H1 (cell line): ENCODE measurements at regions not wholly inside any gene's neighbourhood (a gene's known extent, or its start where the extent isn't known, plus 50 kb on each side); places are given as distances from the start of the nearest gene placed in this dataset.

Experiments used
- CTCF ChIA-PET: fragments of 300-600 bp; sonication (Branson Sonifier 250); formaldehyde crosslinking; loops from one replicate; lab custom pipeline; 2021; ENCODE audit not compliant: partially characterized antibody; lab: Charles Lee
- POLR2A ChIA-PET: fragments of 300-600 bp; sonication (Branson Sonifier 250); formaldehyde crosslinking; loops from one replicate; lab custom pipeline; 2021; ENCODE audit warnings: inconsistent platforms; ENCODE audit not compliant: partially characterized antibody; lab: Charles Lee
- DNase-seq, 2 experiments: peaks; one replicate each; pipeline versions ENCODE4 v3.0.0 to v3.0.0-alpha.2; 2010 to 2022; ENCODE audit warnings: low spot score in 2 of 2, low read depth in 1 of 2, mixed read lengths in 1 of 2
- FAIRE-seq: peaks from 2 replicates; lab custom pipeline; 2011; peaks lifted over from hg19 to GRCh38; lab: Jason Lieb, UNC
- H2AFZ ChIP-seq: 2 replicates; pipeline ENCODE4 v1.8.1; 2012; ENCODE audit warnings: low read length, inconsistent platforms
- H2AK5ac ChIP-seq: 2 replicates; pipeline ENCODE4 v1.6.1; 2013; ENCODE audit warnings: low read depth, low read length
- H2BK120ac ChIP-seq: replicated peaks from 2 replicates; pipeline ENCODE3; 2013; ENCODE audit warnings: low read depth, low read length, inconsistent platforms
- H2BK12ac ChIP-seq: 2 replicates; pipeline ENCODE4 v1.6.1; 2013; ENCODE audit warnings: low read depth, low read length
- H2BK15ac ChIP-seq: 2 replicates; pipeline ENCODE4 v1.6.1; 2013; ENCODE audit warnings: low read length
- H2BK20ac ChIP-seq: 2 replicates; pipeline ENCODE4 v1.6.1; 2013; ENCODE audit warnings: low read length
- H2BK5ac ChIP-seq: 2 replicates; pipeline ENCODE4 v1.6.1; 2013; ENCODE audit warnings: low read depth, low read length
- H3K14ac ChIP-seq: 2 replicates; pipeline ENCODE4 v1.6.1; 2013; ENCODE audit warnings: inconsistent platforms; ENCODE audit not compliant: insufficient read length
- H3K18ac ChIP-seq: 2 replicates; pipeline ENCODE4 v1.6.1; 2013; ENCODE audit warnings: low read length; ENCODE audit errors: extremely low read depth
- H3K23ac ChIP-seq: 2 replicates; pipeline ENCODE4 v1.6.1; 2013; ENCODE audit warnings: inconsistent platforms; ENCODE audit not compliant: insufficient read length
- H3K23me2 ChIP-seq: 2 replicates; pipeline ENCODE4 v1.6.1; 2013; ENCODE audit warnings: low read depth, low read length
- H3K27ac ChIP-seq: 2 replicates; pipeline ENCODE4 v1.6.1; 2011; ENCODE audit warnings: low read depth, low read length, inconsistent platforms
- H3K27me3 ChIP-seq, 4 experiments: replicated peaks in 1 of 4; 1 replicate in 1 of 4; 2 replicates in 3 of 4; pipeline versions ENCODE4 v1.6.1 to v1.8.1; 2011 to 2013; ENCODE audit warnings: low read length in 3 of 4, mild to moderate bottlenecking in 3 of 4, inconsistent platforms in 2 of 4, mixed read lengths in 2 of 4, moderate library complexity in 1 of 4; ENCODE audit not compliant: control insufficient read depth in 3 of 4, insufficient read depth in 3 of 4; ENCODE audit errors: extremely low read depth in 1 of 4
- H3K36me3 ChIP-seq, 4 experiments: 2 replicates each; pipeline versions ENCODE4 v1.6.1 to v1.8.1; 2011 to 2013; ENCODE audit warnings: mild to moderate bottlenecking in 4 of 4, low read length in 3 of 4, moderate library complexity in 2 of 4, control low read depth in 1 of 4, inconsistent platforms in 1 of 4; ENCODE audit not compliant: insufficient read depth in 4 of 4, control insufficient read depth in 2 of 4
- H3K4ac ChIP-seq: replicated peaks from 2 replicates; pipeline ENCODE3; 2013; ENCODE audit warnings: low read length, low read depth, mixed read lengths, inconsistent platforms; ENCODE audit not compliant: insufficient read length
- H3K4me1 ChIP-seq, 4 experiments: replicated peaks in 1 of 4; 1 replicate in 1 of 4; 2 replicates in 3 of 4; pipeline versions ENCODE4 v1.6.1 to v1.8.1; 2011 to 2013; ENCODE audit warnings: low read length in 3 of 4, inconsistent platforms in 2 of 4, mixed read lengths in 1 of 4; ENCODE audit not compliant: insufficient read depth in 4 of 4, control insufficient read depth in 3 of 4
- H3K4me2 ChIP-seq, 2 experiments: 2 replicates each; pipeline versions ENCODE4 v1.6.1 to v1.8.1; 2011 to 2013; ENCODE audit warnings: low read depth in 2 of 2, low read length in 2 of 2, control low read depth in 1 of 2, inconsistent platforms in 1 of 2, mild to moderate bottlenecking in 1 of 2; ENCODE audit not compliant: insufficient read depth in 1 of 2
- H3K4me3 ChIP-seq, 4 experiments: fragments of 200-600, 300-600 bp in 1 of 4; sonication (generic), shearing (Covaris generic), sonication (Bioruptor Twin) in 1 of 4; 2 replicates each; pipeline versions ENCODE4 v1.5.1 to v1.8.1; 2011 to 2016; ENCODE audit warnings: low read length in 4 of 4, low read depth in 3 of 4, control low read depth in 2 of 4, inconsistent platforms in 2 of 4, mild to moderate bottlenecking in 2 of 4, mixed read lengths in 1 of 4, moderate library complexity in 1 of 4; ENCODE audit not compliant: insufficient read depth in 2 of 4; ENCODE audit errors: extremely low read depth in 1 of 4
- H3K56ac ChIP-seq: replicated peaks from 2 replicates; pipeline ENCODE3; 2013; ENCODE audit warnings: low read depth, mild to moderate bottlenecking, mixed read lengths, low read length, inconsistent platforms; ENCODE audit not compliant: insufficient read length
- H3K79me1 ChIP-seq: 2 replicates; pipeline ENCODE4 v1.6.1; 2013; ENCODE audit warnings: low read depth, low read length, control low read depth
- H3K79me2 ChIP-seq, 2 experiments: 2 replicates each; pipeline versions ENCODE4 v1.6.1 to v1.8.1; 2012 to 2013; ENCODE audit warnings: low read length in 2 of 2, mild to moderate bottlenecking in 2 of 2, inconsistent platforms in 1 of 2; ENCODE audit not compliant: insufficient read depth in 2 of 2, control insufficient read depth in 1 of 2
- H3K9ac ChIP-seq, 4 experiments: replicated peaks in 1 of 4; 1 replicate in 1 of 4; 2 replicates in 3 of 4; pipeline versions ENCODE4 v1.6.1 to v1.8.1; 2011 to 2013; ENCODE audit warnings: low read depth in 3 of 4, low read length in 3 of 4, control low read depth in 2 of 4, mild to moderate bottlenecking in 2 of 4, moderate library complexity in 2 of 4, inconsistent platforms in 1 of 4; ENCODE audit errors: extremely low read depth in 1 of 4
- H3K9me3 ChIP-seq, 2 experiments: 2 replicates each; pipeline versions ENCODE4 v1.6.1 to v1.8.1; 2012 to 2013; ENCODE audit warnings: mild to moderate bottlenecking in 2 of 2, moderate library complexity in 2 of 2, control low read depth in 1 of 2, inconsistent platforms in 1 of 2, low read depth in 1 of 2, low read length in 1 of 2, mixed read lengths in 1 of 2; ENCODE audit not compliant: insufficient read depth in 2 of 2
- H4K20me1 ChIP-seq, 2 experiments: replicated peaks in 1 of 2; 2 replicates each; pipeline versions ENCODE3 to v1.8.1; 2011 to 2013; ENCODE audit warnings: inconsistent platforms in 2 of 2, low read length in 2 of 2, mild to moderate bottlenecking in 1 of 2; ENCODE audit not compliant: insufficient read depth in 2 of 2, control insufficient read depth in 1 of 2
- H4K5ac ChIP-seq: 2 replicates; pipeline ENCODE4 v1.6.1; 2013; ENCODE audit warnings: low read length, low read depth, mixed read lengths, inconsistent platforms; ENCODE audit not compliant: insufficient read length
- H4K8ac ChIP-seq: 2 replicates; pipeline ENCODE4 v1.8.0; 2013; ENCODE audit warnings: mild to moderate bottlenecking, moderate library complexity, low read length, inconsistent platforms; ENCODE audit not compliant: insufficient read depth; ENCODE audit errors: extremely low read depth
- H4K91ac ChIP-seq: replicated peaks from 2 replicates; pipeline ENCODE3; 2013; ENCODE audit warnings: low read length, mixed read lengths, inconsistent platforms; ENCODE audit not compliant: insufficient read length
- ATF2 ChIP-seq: IDR thresholded peaks from 2 replicates; pipeline ENCODE4 v1.6.1; 2012; ENCODE audit warnings: low read length, inconsistent platforms
- ATF3 ChIP-seq: IDR thresholded peaks from 2 replicates; pipeline ENCODE4 v1.6.1; 2011; ENCODE audit warnings: low read depth, mild to moderate bottlenecking, low read length; ENCODE audit not compliant: insufficient read depth
- CBX5 ChIP-seq: fragments of 300-800, 300-1000 bp; sonication (generic); IDR thresholded peaks from 2 replicates; pipeline ENCODE4 v1.7.1; 2016; ENCODE audit warnings: antibody characterized with exemption, low read length, low read depth
- EGR1 ChIP-seq: IDR thresholded peaks from 2 replicates; pipeline ENCODE4 v1.6.1; 2011; ENCODE audit warnings: low read depth, low read length, borderline replicate concordance
- FOSL1 ChIP-seq: IDR thresholded peaks from 2 replicates; pipeline ENCODE4 v1.6.1; 2011; ENCODE audit warnings: mild to moderate bottlenecking, low read depth, low read length, moderate library complexity; ENCODE audit not compliant: insufficient read depth
- HDAC6 ChIP-seq: IDR thresholded peaks from one replicate; pipeline ENCODE4 v1.7.1; 2012; ENCODE audit warnings: low read depth, mild to moderate bottlenecking, inconsistent platforms, low read length, moderate library complexity
- MAX ChIP-seq: IDR thresholded peaks from 2 replicates; pipeline ENCODE4 v1.6.1; 2012; ENCODE audit warnings: inconsistent platforms
- PHF8 ChIP-seq: fragments of 200-600 bp; sonication (generic); conservative IDR thresholded peaks from 2 replicates; pipeline ENCODE4 v1.7.1; 2012; ENCODE audit warnings: low read depth, mild to moderate bottlenecking, inconsistent platforms, low read length, moderate library complexity
- SIX5 ChIP-seq: IDR thresholded peaks from 2 replicates; pipeline ENCODE4 v1.6.1; 2011; ENCODE audit warnings: mild to moderate bottlenecking, low read depth, low read length
- SP2 ChIP-seq: IDR thresholded peaks from 2 replicates; pipeline ENCODE4 v1.6.1; 2012; ENCODE audit warnings: mild to moderate bottlenecking, low read length, inconsistent platforms
- TAF7 ChIP-seq: optimal IDR thresholded peaks from 2 replicates; pipeline ENCODE3; 2011; ENCODE audit warnings: low read depth, mild to moderate bottlenecking, inconsistent platforms, low read length, moderate library complexity, borderline replicate concordance
- TCF12 ChIP-seq: IDR thresholded peaks from 2 replicates; pipeline ENCODE4 v1.6.1; 2011; ENCODE audit warnings: low read depth, mild to moderate bottlenecking, low read length
- WGBS, 2 experiments: shearing (Covaris generic) in 1 of 2; methylation state at CpG; one replicate each; pipeline versions ENCODE4 v1.1.6 to v1.1.7; 2013 to 2015; ENCODE audit warnings: low lambda C conversion rate in 2 of 2, mixed read lengths in 2 of 2, inconsistent platforms in 1 of 2, low coverage in 1 of 2, missing lambda C conversion rate in 1 of 2; ENCODE audit not compliant: insufficient replicate concordance in 2 of 2, insufficient coverage in 1 of 2, insufficient read length in 1 of 2; ENCODE audit errors: extremely low coverage in 1 of 2, missing lambda C conversion rate in 1 of 2; 5-methylcytosine and 5-hydroxymethylcytosine counted together

GRCh38 chr18:44374966-44375365, 305.7 kb upstream of the SETBP1 start:
- H2AFZ ChIP-seq = no peak overlapping the region
- H2BK15ac ChIP-seq = no peak overlapping the region
- no peak for FAIRE-seq
- H3K56ac ChIP-seq = no peak overlapping the region
- no peak overlapping the region for H2BK120ac ChIP-seq
- no peaks in the 10 kb centered on the region for H4K20me1 ChIP-seq
- 92% methylated on average over 3 of the region's 3 CpGs; no CpG with 5 or more reads in 1 of the 2 experiments for WGBS, 2 experiments
- H4K5ac ChIP-seq = no peak overlapping the region
- no peak overlapping the region for H3K9ac ChIP-seq
- no peak overlapping the region for H3K23ac ChIP-seq
- no peaks in the 10 kb centered on the region for H3K36me3 ChIP-seq
- DNase-seq = no peak
- H3K23me2 ChIP-seq = no peaks in the 10 kb centered on the region
- no peak overlapping the region for H3K14ac ChIP-seq
- H3K9me3 ChIP-seq = peaks cover 3 to 4% of the 10 kb centered on the region in 2 experiments; a peak in 3 of 4 replicates
- no peak overlapping the region for H4K8ac ChIP-seq
- no peak overlapping the region for H2BK5ac ChIP-seq
- no peaks in the 10 kb centered on the region for H3K4me1 ChIP-seq
- no peak overlapping the region for H4K91ac ChIP-seq
- no peak for TF ChIP-seq TAF7
- TF ChIP-seq ATF2 = no peak
- TF ChIP-seq HDAC6 = no peak
- TF ChIP-seq PHF8 = no peak
- no peak for TF ChIP-seq MAX
- TF ChIP-seq SP2 = no peak
- TF ChIP-seq ATF3 = no peak
- TF ChIP-seq CBX5 = no peak
- TF ChIP-seq EGR1 = no peak
- TF ChIP-seq TCF12 = no peak
- no peak for TF ChIP-seq FOSL1
- no peak for TF ChIP-seq SIX5
- H2BK20ac ChIP-seq = no peak overlapping the region
- no peaks in the 10 kb centered on the region for H3K79me1 ChIP-seq
- no peak overlapping the region for H3K4me3 ChIP-seq
- H3K4ac ChIP-seq = no peak overlapping the region
- H3K27ac ChIP-seq = no peak overlapping the region
- H2BK12ac ChIP-seq = no peak overlapping the region
- ChIA-PET POLR2A (no interaction called here), CTCF (interaction anchor here (0.6 to 2.9 kb wide), 2 partner anchors 12 to 32 kb away, joined by 5 to 10 read pairs; no protein-coding TSS in a partner anchor)
- no peaks in the 10 kb centered on the region for H3K79me2 ChIP-seq
- H2AK5ac ChIP-seq = no peak overlapping the region
- no peaks in the 10 kb centered on the region for H3K27me3 ChIP-seq
- H3K4me2 ChIP-seq = no peak overlapping the region
- no peak overlapping the region for H3K18ac ChIP-seq
